ENCODE measurements at regions not wholly inside any gene's neighbourhood (a gene's known extent, or its start where the extent isn't known, plus 50 kb on each side); places are given as distances from the start of the nearest gene placed in this dataset.
"Not testable (repeated sequence)": the region's sequence is repeated elsewhere in the genome, so short reads cannot be mapped to it uniquely, and the experiment has no call there.

GRCh38 chr4:57182132-57182874, 72.1 kb upstream of the IGFBP7 start:
- Histone ChIP-seq H3K4me3 (ENCODE audit: low read length) (no peak overlapping the region), H3K4me2 (ENCODE audit: low read length) (no peak overlapping the region), H3K79me2 (replicated peaks; ENCODE audit: insufficient read depth, low read length) (no peaks in the 10 kb centered on the region), H3F3A (ENCODE audit: insufficient read depth, low read length, poor library complexity, severe bottlenecking) (no peaks in the 10 kb centered on the region), H3K27ac (ENCODE audit: low read length) (no peak overlapping the region), H4K20me1 (ENCODE audit: insufficient read depth) (no peaks in the 10 kb centered on the region), H3K9me3 (ENCODE audit: low read length) (no peaks in the 10 kb centered on the region), H3K9ac (ENCODE audit: low read length) (no peak overlapping the region), H3K9me2 (ENCODE audit: insufficient read depth, low read length) (no peaks in the 10 kb centered on the region), H2AFZ (ENCODE audit: low read depth, low read length) (no peak overlapping the region), H3K27me3 (ENCODE audit: insufficient read depth, low read depth, low read length) (no peaks in the 10 kb centered on the region), H3K36me3 (ENCODE audit: insufficient read depth, low read length) (no peaks in the 10 kb centered on the region)
- no peak for TF ChIP-seq SMC3 (conservative IDR thresholded peaks at IDR 0.05; ENCODE audit: poor library complexity)
- TF ChIP-seq, protein P1, sequence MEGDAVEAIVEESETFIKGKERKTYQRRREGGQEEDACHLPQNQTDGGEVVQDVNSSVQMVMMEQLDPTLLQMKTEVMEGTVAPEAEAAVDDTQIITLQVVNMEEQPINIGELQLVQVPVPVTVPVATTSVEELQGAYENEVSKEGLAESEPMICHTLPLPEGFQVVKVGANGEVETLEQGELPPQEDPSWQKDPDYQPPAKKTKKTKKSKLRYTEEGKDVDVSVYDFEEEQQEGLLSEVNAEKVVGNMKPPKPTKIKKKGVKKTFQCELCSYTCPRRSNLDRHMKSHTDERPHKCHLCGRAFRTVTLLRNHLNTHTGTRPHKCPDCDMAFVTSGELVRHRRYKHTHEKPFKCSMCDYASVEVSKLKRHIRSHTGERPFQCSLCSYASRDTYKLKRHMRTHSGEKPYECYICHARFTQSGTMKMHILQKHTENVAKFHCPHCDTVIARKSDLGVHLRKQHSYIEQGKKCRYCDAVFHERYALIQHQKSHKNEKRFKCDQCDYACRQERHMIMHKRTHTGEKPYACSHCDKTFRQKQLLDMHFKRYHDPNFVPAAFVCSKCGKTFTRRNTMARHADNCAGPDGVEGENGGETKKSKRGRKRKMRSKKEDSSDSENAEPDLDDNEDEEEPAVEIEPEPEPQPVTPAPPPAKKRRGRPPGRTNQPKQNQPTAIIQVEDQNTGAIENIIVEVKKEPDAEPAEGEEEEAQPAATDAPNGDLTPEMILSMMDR (IDR thresholded peaks at IDR 0.05; ENCODE audit: poor library complexity, severe bottlenecking), result no peak
- TF ChIP-seq POLR2AphosphoS5 (IDR thresholded peaks at IDR 0.05), result no peak
- no peak for TF ChIP-seq EP300 (conservative IDR thresholded peaks at IDR 0.05; ENCODE audit: poor library complexity, severe bottlenecking)
- no peak for TF ChIP-seq TAF1 (IDR thresholded peaks at IDR 0.05; ENCODE audit: low read depth)
- TF ChIP-seq EZH2 (IDR thresholded peaks at IDR 0.05; ENCODE audit: borderline replicate concordance, insufficient read depth, low read length, poor library complexity, severe bottlenecking), result no peak
- TF ChIP-seq, protein P2, sequence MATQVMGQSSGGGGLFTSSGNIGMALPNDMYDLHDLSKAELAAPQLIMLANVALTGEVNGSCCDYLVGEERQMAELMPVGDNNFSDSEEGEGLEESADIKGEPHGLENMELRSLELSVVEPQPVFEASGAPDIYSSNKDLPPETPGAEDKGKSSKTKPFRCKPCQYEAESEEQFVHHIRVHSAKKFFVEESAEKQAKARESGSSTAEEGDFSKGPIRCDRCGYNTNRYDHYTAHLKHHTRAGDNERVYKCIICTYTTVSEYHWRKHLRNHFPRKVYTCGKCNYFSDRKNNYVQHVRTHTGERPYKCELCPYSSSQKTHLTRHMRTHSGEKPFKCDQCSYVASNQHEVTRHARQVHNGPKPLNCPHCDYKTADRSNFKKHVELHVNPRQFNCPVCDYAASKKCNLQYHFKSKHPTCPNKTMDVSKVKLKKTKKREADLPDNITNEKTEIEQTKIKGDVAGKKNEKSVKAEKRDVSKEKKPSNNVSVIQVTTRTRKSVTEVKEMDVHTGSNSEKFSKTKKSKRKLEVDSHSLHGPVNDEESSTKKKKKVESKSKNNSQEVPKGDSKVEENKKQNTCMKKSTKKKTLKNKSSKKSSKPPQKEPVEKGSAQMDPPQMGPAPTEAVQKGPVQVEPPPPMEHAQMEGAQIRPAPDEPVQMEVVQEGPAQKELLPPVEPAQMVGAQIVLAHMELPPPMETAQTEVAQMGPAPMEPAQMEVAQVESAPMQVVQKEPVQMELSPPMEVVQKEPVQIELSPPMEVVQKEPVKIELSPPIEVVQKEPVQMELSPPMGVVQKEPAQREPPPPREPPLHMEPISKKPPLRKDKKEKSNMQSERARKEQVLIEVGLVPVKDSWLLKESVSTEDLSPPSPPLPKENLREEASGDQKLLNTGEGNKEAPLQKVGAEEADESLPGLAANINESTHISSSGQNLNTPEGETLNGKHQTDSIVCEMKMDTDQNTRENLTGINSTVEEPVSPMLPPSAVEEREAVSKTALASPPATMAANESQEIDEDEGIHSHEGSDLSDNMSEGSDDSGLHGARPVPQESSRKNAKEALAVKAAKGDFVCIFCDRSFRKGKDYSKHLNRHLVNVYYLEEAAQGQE (IDR thresholded peaks at IDR 0.05; ENCODE audit: borderline replicate concordance), result no peak
- TF ChIP-seq RAD21 (conservative IDR thresholded peaks at IDR 0.05), result no peak
- TF ChIP-seq MXI1 (conservative IDR thresholded peaks at IDR 0.05; ENCODE audit: poor library complexity, severe bottlenecking), result no peak

DNA sequence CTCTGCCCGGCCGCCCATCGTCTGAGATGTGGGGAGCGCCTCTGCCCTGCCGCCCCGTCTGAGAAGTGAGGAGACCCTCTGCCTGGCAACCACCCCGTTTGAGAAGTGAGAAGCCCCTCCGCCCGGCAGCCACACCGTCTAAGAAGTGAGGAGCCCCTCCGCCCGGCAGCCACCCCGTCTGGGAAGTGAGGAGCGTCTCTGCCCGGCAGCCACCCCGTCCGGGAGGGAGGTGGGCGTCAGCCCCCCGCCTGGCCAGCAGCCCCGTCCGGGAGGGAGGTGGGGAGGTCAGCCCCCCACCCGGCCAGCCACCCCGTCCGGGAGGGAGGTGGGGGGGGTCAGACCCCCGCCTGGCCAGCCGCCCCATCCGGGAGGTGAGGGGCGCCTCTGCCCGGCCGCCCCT, 63.0 kb upstream of the IGFBP7 start:
- H3K4me2 ChIP-seq (ENCODE audit: low read length); H3K9me3 ChIP-seq (ENCODE audit: low read length); H3K36me3 ChIP-seq (ENCODE audit: insufficient read depth, low read length); H3K9ac ChIP-seq (ENCODE audit: low read length); H3F3A ChIP-seq (ENCODE audit: insufficient read depth, low read length, poor library complexity, severe bottlenecking); H3K4me3 ChIP-seq (ENCODE audit: low read length); H3K27me3 ChIP-seq (ENCODE audit: insufficient read depth, low read depth, low read length); H3K27ac ChIP-seq (ENCODE audit: low read length); H3K9me2 ChIP-seq (ENCODE audit: insufficient read depth, low read length); H4K20me1 ChIP-seq (ENCODE audit: insufficient read depth); H2AFZ ChIP-seq (ENCODE audit: low read depth, low read length); H3K79me2 ChIP-seq (replicated peaks; ENCODE audit: insufficient read depth, low read length): not testable (repeated sequence)
